ENCODE measurements at regions not wholly inside any gene's neighbourhood (a gene's known extent, or its start where the extent isn't known, plus 50 kb on each side); places are given as distances from the start of the nearest gene placed in this dataset.
A peak's percentile ranks its signal among the peaks of the same experiment; 100 is the strongest.
"Not testable (repeated sequence)": the region's sequence is repeated elsewhere in the genome, so short reads cannot be mapped to it uniquely, and the experiment has no call there.

DNA sequence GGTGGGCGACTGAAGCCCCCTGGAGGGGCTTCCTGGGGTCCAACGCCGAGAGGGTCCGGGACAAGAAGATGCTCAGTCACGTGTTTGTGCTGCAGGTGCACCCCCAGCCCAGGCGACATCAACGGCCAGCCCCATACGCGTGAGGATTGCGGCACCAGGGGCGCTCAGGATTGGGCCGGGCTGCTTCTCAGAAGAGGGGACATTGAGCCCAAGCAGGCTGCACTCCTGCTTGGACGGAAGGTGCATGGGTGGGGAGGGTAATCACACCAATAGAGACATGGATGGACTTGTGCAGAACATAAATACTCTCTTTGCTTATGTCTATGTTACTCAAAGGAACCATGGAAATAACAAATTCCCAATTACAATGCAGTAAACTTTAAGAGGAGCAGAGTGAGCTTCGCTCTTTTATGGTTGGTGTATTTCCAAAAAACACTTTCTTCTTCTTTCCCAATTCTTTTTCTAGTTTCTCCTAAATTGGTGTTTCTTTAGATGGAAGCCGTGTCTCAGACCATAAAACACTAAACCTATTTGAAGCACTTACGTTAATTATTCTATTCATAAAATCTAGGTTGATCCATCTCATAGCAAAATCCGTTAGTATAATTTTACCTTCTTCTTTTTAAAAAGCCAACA is 182.7 kb downstream of the GOLGA6L6 start:
- H3K27ac ChIP-seq, result no peak overlapping the region
- TF ChIP-seq ZFX (IDR thresholded peaks at IDR 0.05; ENCODE audit: borderline replicate concordance), result no peak
- TF ChIP-seq, protein P1, sequence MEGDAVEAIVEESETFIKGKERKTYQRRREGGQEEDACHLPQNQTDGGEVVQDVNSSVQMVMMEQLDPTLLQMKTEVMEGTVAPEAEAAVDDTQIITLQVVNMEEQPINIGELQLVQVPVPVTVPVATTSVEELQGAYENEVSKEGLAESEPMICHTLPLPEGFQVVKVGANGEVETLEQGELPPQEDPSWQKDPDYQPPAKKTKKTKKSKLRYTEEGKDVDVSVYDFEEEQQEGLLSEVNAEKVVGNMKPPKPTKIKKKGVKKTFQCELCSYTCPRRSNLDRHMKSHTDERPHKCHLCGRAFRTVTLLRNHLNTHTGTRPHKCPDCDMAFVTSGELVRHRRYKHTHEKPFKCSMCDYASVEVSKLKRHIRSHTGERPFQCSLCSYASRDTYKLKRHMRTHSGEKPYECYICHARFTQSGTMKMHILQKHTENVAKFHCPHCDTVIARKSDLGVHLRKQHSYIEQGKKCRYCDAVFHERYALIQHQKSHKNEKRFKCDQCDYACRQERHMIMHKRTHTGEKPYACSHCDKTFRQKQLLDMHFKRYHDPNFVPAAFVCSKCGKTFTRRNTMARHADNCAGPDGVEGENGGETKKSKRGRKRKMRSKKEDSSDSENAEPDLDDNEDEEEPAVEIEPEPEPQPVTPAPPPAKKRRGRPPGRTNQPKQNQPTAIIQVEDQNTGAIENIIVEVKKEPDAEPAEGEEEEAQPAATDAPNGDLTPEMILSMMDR (IDR thresholded peaks at IDR 0.05), result no peak

DNA sequence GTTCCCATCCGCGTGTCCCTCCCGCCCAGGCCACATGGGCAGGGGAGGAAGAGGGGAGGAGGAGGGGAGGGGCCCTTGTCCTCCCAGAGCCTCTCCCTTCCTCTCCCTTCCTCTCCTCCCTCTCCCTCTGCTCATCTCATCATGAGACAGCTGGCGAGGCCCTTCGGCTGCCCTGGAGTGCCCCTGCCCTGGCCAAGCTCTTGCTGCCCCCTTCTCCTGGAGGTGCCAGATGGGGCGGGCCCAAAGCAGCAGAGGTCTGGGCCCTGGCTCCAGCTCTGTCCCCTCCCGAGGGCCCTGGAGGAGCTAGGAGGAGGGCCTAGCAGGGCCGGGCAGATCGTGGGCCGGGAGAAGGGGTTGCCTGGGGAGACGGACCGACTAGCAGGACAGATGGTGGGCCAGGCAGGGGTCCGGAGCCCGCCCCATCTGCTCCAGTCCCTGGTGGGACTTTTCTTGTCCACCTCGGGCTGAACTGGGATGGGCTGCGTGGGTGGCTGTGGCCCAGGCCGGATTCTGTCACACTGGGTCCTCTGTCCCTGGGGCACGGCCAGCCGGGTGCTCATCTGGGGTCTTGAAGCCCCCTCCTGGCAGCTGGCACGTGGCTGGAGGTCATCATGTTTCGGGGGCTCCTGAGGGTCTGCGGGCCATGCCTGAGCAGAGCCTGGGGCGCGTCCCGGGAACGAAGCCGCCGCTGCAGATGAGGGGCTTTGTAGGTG is 183.4 kb downstream of the GOLGA6L6 start:
- TF ChIP-seq, protein P1 (IDR thresholded peaks at IDR 0.05), result no peak
- TF ChIP-seq ZFX (IDR thresholded peaks at IDR 0.05; ENCODE audit: borderline replicate concordance), result no peak
- H3K27ac ChIP-seq, result no peak overlapping the region

DNA sequence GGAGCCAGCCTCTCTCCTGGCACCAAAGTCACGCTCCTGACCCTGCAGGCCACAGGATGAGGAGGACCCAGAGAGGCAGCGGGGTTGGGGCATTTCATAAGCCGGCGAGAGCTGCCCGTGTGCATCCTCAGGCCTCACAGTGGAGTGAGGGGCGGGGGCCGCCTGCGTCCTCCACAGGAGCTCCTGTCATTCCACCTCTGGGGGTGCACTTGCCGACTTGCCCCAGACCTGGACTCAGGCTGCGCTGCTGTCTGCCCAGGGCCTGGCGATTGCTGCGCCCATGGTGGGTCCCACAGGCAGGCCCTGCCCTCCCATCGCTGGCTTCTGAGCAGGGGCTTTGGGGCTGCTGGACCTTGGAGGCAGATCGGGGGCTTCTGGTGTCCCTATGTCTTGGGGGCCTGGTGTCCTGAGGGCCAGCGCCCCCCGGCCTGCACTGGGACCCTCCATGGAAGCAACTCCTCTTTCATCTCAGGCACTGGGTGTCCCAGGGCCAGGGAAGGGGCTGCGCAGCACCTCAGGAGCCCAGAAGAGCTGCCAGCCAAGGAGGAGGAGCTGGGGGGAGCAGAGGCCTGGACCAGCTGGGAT is 184.0 kb downstream of the GOLGA6L6 start:
- TF ChIP-seq, protein P1 (IDR thresholded peaks at IDR 0.05), result no peak
- no peak for TF ChIP-seq ZFX (IDR thresholded peaks at IDR 0.05; ENCODE audit: borderline replicate concordance)
- no peak overlapping the region for H3K27ac ChIP-seq

DNA sequence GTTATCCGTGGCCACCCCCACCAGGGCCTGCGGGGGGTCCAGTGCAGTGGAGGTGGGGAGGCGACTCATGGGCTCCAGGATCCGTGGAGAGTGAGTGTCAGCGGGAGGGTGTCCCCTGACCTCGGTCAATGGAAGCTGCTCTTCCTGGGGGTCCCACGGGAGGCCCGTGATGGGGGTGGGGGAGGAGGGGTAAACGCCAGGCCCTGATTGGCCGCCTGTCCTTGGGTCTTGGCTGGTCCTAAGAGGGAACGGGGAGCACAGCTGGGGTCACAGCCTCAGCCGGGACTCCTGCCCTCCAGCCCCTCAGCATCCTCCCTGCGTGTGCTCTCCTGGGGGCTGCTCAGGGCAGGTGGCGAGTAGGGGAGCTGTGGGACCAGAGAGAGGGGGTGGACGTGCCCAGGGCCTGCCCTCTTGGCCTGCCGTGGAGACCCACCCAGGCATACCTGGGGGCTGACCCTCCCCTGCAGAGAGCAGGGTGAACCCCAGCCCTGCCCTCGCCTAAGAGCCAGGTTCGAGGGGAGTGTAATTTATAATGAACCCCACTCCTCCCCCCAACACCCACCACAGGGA is 184.6 kb downstream of the GOLGA6L6 start:
- H3K27ac ChIP-seq, result no peak overlapping the region
- TF ChIP-seq, protein P1 (IDR thresholded peaks at IDR 0.05), result no peak
- no peak for TF ChIP-seq ZFX (IDR thresholded peaks at IDR 0.05; ENCODE audit: borderline replicate concordance)

DNA sequence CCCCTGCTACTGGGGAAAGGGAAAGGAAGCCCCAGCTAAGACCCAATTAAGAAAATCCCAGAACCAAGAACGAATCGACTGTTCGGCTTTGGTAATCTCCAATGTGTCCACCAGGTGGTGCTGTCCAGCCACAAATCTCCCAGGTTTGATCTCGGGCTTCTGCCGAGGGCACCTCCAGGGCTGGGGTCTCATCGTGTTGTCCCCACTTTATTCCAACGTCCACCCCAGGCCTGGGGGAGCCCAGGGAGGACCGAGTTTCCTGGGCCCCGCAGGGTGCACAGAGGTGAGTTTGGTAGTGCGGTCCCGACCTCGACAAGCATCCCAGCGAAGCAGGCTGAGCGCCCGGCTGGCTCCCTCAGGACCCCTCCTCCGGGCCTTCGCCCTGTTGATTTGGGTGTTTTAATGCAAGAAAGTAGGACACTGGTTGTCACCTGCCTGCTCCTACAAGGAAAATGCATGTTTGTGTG is 185.1 kb downstream of the GOLGA6L6 start:
- TF ChIP-seq, protein P1 (IDR thresholded peaks at IDR 0.05), result peak; percentile 92
- TF ChIP-seq ZFX (IDR thresholded peaks at IDR 0.05; ENCODE audit: borderline replicate concordance), result no peak
- H3K27ac ChIP-seq, result no peak overlapping the region

DNA sequence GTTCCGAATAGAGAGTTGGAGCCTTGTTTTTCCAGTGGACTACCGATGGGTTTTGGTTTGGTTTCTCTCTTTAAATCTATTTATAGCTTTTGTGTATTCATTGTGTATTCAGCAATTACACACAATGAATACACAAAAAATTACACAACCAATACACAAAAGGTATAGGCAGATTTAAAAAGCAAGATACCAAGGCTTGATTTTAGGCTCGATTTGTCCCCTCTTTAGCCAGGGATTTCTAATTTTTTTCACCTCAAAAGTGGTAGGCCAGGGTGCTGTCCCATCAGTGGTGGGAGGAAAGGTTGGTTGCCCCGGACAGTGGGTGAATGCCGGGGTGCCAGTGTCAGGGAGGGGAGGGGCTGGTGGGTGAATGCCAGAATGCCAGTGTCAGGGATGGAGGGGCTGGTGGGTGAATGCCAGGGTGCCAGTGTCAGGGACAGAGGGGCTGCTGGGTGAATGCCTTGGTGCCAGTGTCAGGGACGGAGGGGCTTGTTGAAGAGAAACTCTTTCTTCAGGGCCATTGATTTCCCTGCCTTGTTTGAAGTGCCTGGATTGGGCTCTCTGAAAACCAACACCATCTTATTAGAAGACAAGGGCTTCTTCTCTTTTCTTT is 186.2 kb downstream of the GOLGA6L6 start:
- TF ChIP-seq ZFX (IDR thresholded peaks at IDR 0.05; ENCODE audit: borderline replicate concordance), result no peak
- TF ChIP-seq, protein P1 (IDR thresholded peaks at IDR 0.05), result no peak

DNA sequence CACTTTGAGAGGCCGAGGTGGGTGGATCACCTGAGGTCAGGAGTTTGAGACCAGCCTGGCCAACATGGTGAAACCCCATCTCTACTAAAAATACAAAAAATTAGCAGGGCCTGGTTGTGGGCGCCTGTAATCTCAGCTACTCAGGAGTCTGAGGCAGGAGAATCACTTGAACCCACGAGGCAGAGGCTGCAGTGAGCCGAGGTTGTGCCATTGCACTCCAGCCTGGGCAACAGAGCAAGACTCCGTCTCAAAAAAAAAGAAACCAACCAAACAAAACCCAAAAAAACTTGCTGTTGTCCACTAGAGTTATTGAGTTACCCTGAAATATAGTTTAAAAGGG is 186.7 kb downstream of the GOLGA6L6 start:
- not testable (repeated sequence) for H3K27ac ChIP-seq

More for the DNA sequence above, 186.2 kb downstream of the GOLGA6L6 start:
- no peak overlapping the region for H3K27ac ChIP-seq

Data from 22Rv1 (cell line).